8988T (cell line): ENCODE measurements at regions not wholly inside any gene's neighbourhood (a gene's known extent, or its start where the extent isn't known, plus 50 kb on each side); places are given as distances from the start of the nearest gene placed in this dataset.
A peak's percentile ranks its signal among the peaks of the same experiment; 100 is the strongest.
"Not testable (repeated sequence)": the region's sequence is repeated elsewhere in the genome, so short reads cannot be mapped to it uniquely, and the experiment has no call there.

ENCODE experiments used
- DNase-seq: peaks from one replicate; pipeline ENCODE4 v3.0.0; 2011

GRCh38 chr7:156511426-156511825 is 129.1 kb upstream of the RNF32 start:
- DNase-seq = no peak

- DNase-seq = no peak
Observed at GRCh38 chr7:156510966-156511365, 129.6 kb upstream of the RNF32 start.

- no peak for DNase-seq
Observed at GRCh38 chr7:156509216-156509615, 131.4 kb upstream of the RNF32 start.

GRCh38 chr7:156505876-156506275 is 134.7 kb upstream of the RNF32 start:
- DNase-seq = no peak

GRCh38 chr7:156504687-156505545 is 135.7 kb upstream of the RNF32 start:
- no peak for DNase-seq

- no peak for DNase-seq
Observed at GRCh38 chr7:156504006-156504405, 136.6 kb upstream of the RNF32 start.

- no peak for DNase-seq
Observed at GRCh38 chr7:156503196-156503595, 137.4 kb upstream of the RNF32 start.

GRCh38 chr7:156501815-156502214 is 138.8 kb upstream of the RNF32 start:
- DNase-seq = not testable (repeated sequence)

- DNase-seq = no peak
Observed at GRCh38 chr7:156499247-156499881, 141.2 kb upstream of the RNF32 start.

GRCh38 chr7:156497776-156498509 is 142.6 kb upstream of the RNF32 start:
- DNase-seq = no peak

GRCh38 chr7:156496865-156497264 is 143.7 kb upstream of the RNF32 start:
- DNase-seq = no peak

GRCh38 chr7:156496363-156496769 is 144.2 kb upstream of the RNF32 start:
- DNase-seq = no peak

GRCh38 chr7:156494960-156495359 is 145.6 kb upstream of the RNF32 start:
- no peak for DNase-seq

- DNase-seq = no peak
Observed at GRCh38 chr7:156493942-156494341, 146.6 kb upstream of the RNF32 start.

- no peak for DNase-seq
Observed at GRCh38 chr7:156492170-156492569, 148.4 kb upstream of the RNF32 start.

- DNase-seq = no peak
Observed at GRCh38 chr7:156491435-156491834, 149.1 kb upstream of the RNF32 start.

- no peak for DNase-seq
Observed at GRCh38 chr7:156490021-156490800, 150.4 kb upstream of the RNF32 start.

- no peak for DNase-seq
Observed at GRCh38 chr7:156487811-156488533, 152.6 kb upstream of the RNF32 start.

GRCh38 chr7:156480671-156481070 is 159.9 kb upstream of the RNF32 start:
- DNase-seq = no peak

GRCh38 chr7:156479596-156479995 is 161.0 kb upstream of the RNF32 start:
- no peak for DNase-seq

GRCh38 chr7:156478486-156478885 is 162.1 kb upstream of the RNF32 start:
- DNase-seq = no peak

GRCh38 chr7:156475666-156476065 is 164.9 kb upstream of the RNF32 start:
- DNase-seq = peak; percentile 35
